Omental fat pad (tissue), 3 donors: ENCODE measurements at regions not wholly inside any gene's neighbourhood (a gene's known extent, or its start where the extent isn't known, plus 50 kb on each side); places are given as distances from the start of the nearest gene placed in this dataset.
"Not testable (repeated sequence)": the region's sequence is repeated elsewhere in the genome, so short reads cannot be mapped to it uniquely, and the experiment has no call there.

Experiments
- ATAC-seq: fragments of 150-250 bp; one replicate; pipeline ENCODE4 v1.9.1; 2016; ENCODE audit warnings: mild to moderate bottlenecking, moderate library complexity; ENCODE audit not compliant: low FRiP score
- DNase-seq: peaks from one replicate; pipeline ENCODE4 v3.0.0-alpha.2; 2019; ENCODE audit warnings: low spot score
- TF ChIP-seq, protein P1 (sequence below), 3 donors: fragments of 450-650 bp; IDR thresholded peaks; one replicate each; pipeline ENCODE4 v1.5.1; 2016 to 2017; ENCODE audit warnings: antibody characterized with exemption in 3 of 3, mild to moderate bottlenecking in 3 of 3, moderate library complexity in 2 of 3

DNA sequence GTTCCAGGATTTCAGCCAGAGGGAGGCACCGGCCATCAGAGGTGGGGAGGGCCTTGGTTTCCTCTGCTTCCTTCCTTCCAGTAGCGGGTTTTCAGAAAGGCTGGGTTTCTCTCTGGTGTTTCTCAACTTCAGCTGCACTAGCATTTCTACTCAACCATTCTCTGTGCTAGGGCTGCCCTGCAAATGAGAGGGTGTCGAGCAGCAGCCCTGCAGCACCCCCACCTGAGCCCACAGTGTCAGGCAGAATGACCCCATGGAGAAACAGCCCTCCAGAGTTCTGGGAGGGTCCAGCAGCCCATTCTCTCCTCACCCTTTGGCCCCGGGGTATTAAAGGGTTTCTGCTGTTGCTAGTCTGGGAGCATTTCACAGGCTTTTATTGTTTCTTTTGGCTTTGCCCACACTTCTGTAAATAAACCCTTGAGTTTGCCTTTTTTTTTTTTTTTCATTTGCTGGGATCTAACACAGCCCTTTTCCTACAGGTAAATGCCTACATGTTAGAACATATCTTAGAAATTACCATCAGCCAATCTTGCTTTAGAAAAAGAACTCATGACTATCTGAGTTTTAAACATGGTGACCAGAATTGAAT is 151.5 kb upstream of the VIPR2 start:
- TF ChIP-seq, protein P1, sequence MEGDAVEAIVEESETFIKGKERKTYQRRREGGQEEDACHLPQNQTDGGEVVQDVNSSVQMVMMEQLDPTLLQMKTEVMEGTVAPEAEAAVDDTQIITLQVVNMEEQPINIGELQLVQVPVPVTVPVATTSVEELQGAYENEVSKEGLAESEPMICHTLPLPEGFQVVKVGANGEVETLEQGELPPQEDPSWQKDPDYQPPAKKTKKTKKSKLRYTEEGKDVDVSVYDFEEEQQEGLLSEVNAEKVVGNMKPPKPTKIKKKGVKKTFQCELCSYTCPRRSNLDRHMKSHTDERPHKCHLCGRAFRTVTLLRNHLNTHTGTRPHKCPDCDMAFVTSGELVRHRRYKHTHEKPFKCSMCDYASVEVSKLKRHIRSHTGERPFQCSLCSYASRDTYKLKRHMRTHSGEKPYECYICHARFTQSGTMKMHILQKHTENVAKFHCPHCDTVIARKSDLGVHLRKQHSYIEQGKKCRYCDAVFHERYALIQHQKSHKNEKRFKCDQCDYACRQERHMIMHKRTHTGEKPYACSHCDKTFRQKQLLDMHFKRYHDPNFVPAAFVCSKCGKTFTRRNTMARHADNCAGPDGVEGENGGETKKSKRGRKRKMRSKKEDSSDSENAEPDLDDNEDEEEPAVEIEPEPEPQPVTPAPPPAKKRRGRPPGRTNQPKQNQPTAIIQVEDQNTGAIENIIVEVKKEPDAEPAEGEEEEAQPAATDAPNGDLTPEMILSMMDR (IDR thresholded peaks at IDR 0.05), result no peak
- DNase-seq (no peak), ATAC-seq (no peak)

DNA sequence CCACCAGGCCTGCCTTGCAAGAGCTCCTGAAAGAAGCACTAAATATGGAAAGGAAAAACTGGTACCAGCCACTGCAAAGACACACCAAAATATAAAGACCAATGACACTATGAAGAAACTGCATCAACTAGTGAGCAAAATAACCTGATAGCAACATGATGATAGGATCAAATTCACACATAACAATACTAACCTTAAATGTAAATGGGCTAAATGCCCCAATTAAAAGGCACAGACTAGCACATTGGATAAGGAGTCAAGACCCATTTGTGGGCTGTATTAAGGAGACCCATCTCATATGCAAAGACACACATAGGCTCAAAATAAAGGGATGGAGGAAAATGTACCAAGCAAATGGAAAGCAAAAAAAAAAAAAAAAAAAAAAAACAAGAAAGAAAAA is 141.8 kb upstream of the VIPR2 start:
- not testable (repeated sequence) for ATAC-seq, DNase-seq

DNA sequence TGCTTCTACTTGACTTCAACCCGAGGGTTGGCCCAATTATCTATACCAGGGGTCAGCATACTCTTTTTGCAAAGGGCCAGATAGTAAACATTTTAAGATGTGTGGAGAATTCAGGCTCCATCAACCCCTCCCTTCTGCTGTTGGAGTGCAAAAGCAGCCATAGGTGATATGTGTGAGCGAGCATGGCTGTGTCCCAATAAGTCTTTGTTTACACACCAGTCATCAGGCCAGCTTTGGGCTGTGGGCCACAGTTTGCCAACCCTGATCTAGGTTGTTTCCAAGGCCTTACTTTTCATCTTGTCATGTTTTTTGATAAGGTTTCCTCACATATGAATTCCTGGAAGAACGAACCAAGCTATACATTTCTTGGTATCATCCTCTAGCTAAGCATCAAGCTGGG is 136.9 kb upstream of the VIPR2 start:
- TF ChIP-seq, protein P1 (IDR thresholded peaks at IDR 0.05), result no peak
- ATAC-seq, result no peak

DNA sequence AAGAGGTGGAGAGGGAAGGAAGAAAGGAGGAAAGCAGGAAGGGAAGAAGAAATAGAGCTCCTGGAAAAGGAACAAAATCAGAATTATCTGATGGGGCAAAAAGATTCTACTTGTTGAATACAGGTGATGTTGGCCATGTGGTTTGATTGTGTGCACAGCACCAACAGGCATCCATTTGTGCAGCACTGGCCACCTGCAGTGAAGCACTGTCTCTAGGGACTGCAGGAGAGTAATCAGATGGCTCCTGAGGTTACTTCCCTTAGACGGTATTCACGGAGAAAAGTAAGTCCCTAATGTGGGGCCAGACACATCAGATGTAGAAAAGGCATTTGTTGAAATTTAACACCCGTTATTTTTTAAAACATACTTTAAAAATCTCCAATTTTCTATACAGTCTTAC is 135.3 kb upstream of the VIPR2 start:
- DNase-seq (no peak), ATAC-seq (no peak)
- TF ChIP-seq, protein P1 (IDR thresholded peaks at IDR 0.05), result no peak

More for the DNA sequence above, 136.9 kb upstream of the VIPR2 start:
- no peak for DNase-seq

DNA sequence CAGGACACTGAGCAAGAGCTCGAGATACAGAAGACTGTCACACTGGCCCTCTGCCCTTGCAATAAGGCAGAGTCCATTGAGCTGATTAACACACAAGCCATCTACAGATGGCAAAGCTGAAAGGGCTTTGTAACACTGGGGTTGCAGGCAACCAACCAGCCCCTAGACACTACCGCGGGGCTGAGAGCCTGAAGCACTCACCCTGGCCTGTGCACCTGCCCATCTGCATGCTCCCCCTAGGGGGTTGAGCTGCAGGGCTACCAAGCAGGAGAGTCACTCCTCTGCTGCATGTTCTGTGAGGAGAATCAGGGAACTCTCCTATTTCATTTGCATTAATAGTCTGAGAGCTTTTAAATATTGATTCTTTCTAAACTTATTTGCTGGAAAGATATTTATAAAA is 128.1 kb upstream of the VIPR2 start:
- ATAC-seq (no peak), DNase-seq (no peak)
- TF ChIP-seq, protein P1 (IDR thresholded peaks at IDR 0.05), result no peak

DNA sequence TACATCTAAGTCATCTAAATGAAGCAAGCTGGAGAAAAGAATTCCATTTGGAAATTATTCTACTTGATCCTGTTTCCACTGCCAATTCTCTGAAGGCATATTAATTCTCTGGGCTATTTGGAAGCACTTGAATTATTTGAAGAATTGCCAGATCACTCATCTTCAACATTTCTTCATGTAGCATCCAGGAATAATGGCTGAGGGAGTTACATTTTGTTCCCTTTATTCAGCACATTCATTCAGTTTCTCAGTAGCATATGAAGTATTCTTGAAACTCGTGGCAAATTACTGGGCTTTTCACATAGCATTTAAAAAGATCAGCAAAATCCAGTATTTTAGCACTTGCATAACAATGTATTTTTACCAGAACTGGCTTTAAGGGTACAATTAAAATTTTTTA is 127.1 kb upstream of the VIPR2 start:
- TF ChIP-seq, protein P1 (IDR thresholded peaks at IDR 0.05), result no peak
- peak; percentile 92 for ATAC-seq
- no peak for DNase-seq

DNA sequence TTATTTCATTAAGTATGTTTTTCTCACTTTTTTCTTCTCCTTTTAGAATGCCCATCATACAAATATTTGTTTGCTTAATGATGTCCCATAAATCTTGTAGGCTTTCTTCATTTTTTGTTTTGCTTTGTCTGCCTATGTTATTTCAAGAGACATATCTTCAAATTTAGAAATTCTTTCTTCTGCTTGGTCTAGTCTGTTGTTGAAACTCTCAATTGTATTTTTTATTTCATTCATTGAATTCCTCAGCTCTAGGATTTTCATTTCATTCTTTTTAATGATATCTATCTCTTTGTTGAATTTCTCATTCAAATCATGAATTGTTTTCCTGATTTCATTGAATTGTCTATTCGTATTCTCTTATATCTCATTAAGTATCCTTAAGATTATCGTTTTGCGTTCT is 125.1 kb upstream of the VIPR2 start:
- TF ChIP-seq, protein P1 (IDR thresholded peaks at IDR 0.05), result no peak
- DNase-seq (no peak), ATAC-seq (no peak)

DNA sequence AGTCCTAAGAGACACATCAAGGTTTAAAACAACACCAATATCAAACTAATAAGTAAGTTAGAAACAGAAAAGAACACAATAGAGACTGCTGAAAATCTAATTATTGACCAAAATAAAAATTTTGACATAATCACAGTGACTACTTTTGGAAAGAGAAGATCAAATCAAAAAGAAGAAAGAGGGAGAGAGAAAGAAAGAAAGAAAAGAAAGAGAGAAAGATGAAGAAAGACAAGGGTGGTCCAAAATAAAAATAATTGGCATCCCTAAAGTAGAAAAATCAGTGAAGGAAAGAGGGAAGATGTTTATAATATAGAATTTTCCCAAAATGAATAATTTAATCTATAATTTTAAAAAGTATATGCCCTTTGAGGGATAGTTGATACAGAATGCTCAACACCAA is 118.8 kb upstream of the VIPR2 start:
- TF ChIP-seq, protein P1 (IDR thresholded peaks at IDR 0.05), result no peak
- DNase-seq, result no peak
- no peak for ATAC-seq
